B cell (primary cell): ENCODE measurements at regions not wholly inside any gene's neighbourhood (a gene's known extent, or its start where the extent isn't known, plus 50 kb on each side); places are given as distances from the start of the nearest gene placed in this dataset.
A peak's percentile ranks its signal among the peaks of the same experiment; 100 is the strongest.

Experiments
- ATAC-seq: fragments of 200-7000 bp; cut with Tn5 transposase; one replicate; pipeline ENCODE4 v1.10.0; 2021; ENCODE audit warnings: low read depth, mild to moderate bottlenecking, moderate number of reproducible peaks, moderate library complexity
- CTCF ChIA-PET: fragments of 350-600 bp; sonication (Branson Sonifier 250); formaldehyde crosslinking; loops from one replicate; lab custom pipeline; 2021; ENCODE audit warnings: antibody characterized with exemption, inconsistent platforms; lab: Charles Lee
- POLR2A ChIA-PET: fragments of 350-600 bp; sonication (Branson Sonifier 250); formaldehyde crosslinking; loops from one replicate; lab custom pipeline; 2021; ENCODE audit warnings: antibody characterized with exemption; lab: Charles Lee
- DNase-seq: peaks from one replicate; pipeline ENCODE4 v3.0.0; 2013
- H2AFZ ChIP-seq: 2 replicates; pipeline ENCODE4 v1.6.1; 2012; ENCODE audit warnings: mild to moderate bottlenecking, low read depth, low read length; ENCODE audit not compliant: insufficient read depth, poor library complexity, severe bottlenecking
- H3K27ac ChIP-seq, 2 donors: 1 replicate in 1 of 2; 2 replicates in 1 of 2; pipeline ENCODE4 v1.5.1; 2012 to 2013; ENCODE audit warnings: low read length in 2 of 2, mild to moderate bottlenecking in 2 of 2, moderate library complexity in 1 of 2
- H3K27me3 ChIP-seq, 4 experiments: fragments of 200-600 bp in 1 of 4; sonication (generic) in 1 of 4; replicated peaks in 1 of 4; 1 replicate in 2 of 4; 2 replicates in 2 of 4; pipeline versions ENCODE4 v1.6.1 to v1.7.0; 2013 to 2016; ENCODE audit warnings: low read length in 3 of 4, mild to moderate bottlenecking in 2 of 4, mixed read lengths in 1 of 4, moderate library complexity in 1 of 4; ENCODE audit not compliant: insufficient read depth in 4 of 4, control insufficient read depth in 3 of 4; ENCODE audit errors: control extremely low read depth in 1 of 4
- H3K36me3 ChIP-seq, 2 experiments: replicated peaks in 1 of 2; 1 replicate in 1 of 2; 2 replicates in 1 of 2; pipeline versions ENCODE4 v1.6.1 to v1.7.1; 2013; ENCODE audit warnings: low read length in 1 of 2; ENCODE audit not compliant: insufficient read depth in 2 of 2, control insufficient read depth in 1 of 2; ENCODE audit errors: control extremely low read depth in 1 of 2, extremely low read depth in 1 of 2
- H3K4me1 ChIP-seq, 2 donors: fragments of 200-600 bp in 1 of 2; sonication (generic) in 1 of 2; 1 replicate in 1 of 2; 2 replicates in 1 of 2; pipeline versions ENCODE4 v1.5.1 to v1.6.1; 2013 to 2017; ENCODE audit warnings: low read length in 2 of 2; ENCODE audit not compliant: control insufficient read depth in 2 of 2, insufficient read depth in 2 of 2
- H3K4me2 ChIP-seq: replicated peaks from 2 replicates; pipeline ENCODE3; 2012; ENCODE audit warnings: mild to moderate bottlenecking, low read depth, low read length; ENCODE audit not compliant: poor library complexity, severe bottlenecking
- H3K4me3 ChIP-seq, 5 experiments: fragments of 200-600 bp in 1 of 5; sonication (generic) in 1 of 5; 1 replicate in 3 of 5; 2 replicates in 2 of 5; pipeline versions ENCODE4 v1.5.1 to v1.7.0; 2011 to 2016; ENCODE audit warnings: low read length in 4 of 5, mild to moderate bottlenecking in 4 of 5, low read depth in 2 of 5, control low read depth in 1 of 5, moderate library complexity in 1 of 5; ENCODE audit not compliant: insufficient read depth in 1 of 5; ENCODE audit errors: control extremely low read depth in 1 of 5, extremely low read depth in 1 of 5
- H3K79me2 ChIP-seq: fragments of 200-600 bp; sonication (generic); one replicate; pipeline ENCODE4 v1.6.0; 2016; ENCODE audit warnings: low read length; ENCODE audit not compliant: control insufficient read depth, insufficient read depth
- H3K9ac ChIP-seq: fragments of 200-600 bp; sonication (generic); 2 replicates; pipeline ENCODE4 v1.6.1; 2017; ENCODE audit warnings: mild to moderate bottlenecking, low read length, moderate library complexity
- H3K9me3 ChIP-seq, 3 donors: one replicate each; pipeline versions ENCODE4 v1.6.1 to v1.7.1; 2013; ENCODE audit warnings: low read length in 2 of 3; ENCODE audit not compliant: control insufficient read depth in 2 of 3, insufficient read depth in 1 of 3; ENCODE audit errors: control extremely low read depth in 1 of 3
- H4K20me1 ChIP-seq: 2 replicates; pipeline ENCODE4 v1.6.0; 2012; ENCODE audit warnings: mild to moderate bottlenecking, low read length; ENCODE audit not compliant: insufficient read depth, control insufficient read depth, poor library complexity, severe bottlenecking
- H3K27ac Mint-ChIP-seq: one replicate; pipeline ENCODE4 v1.8.0; 2021; ENCODE audit warnings: mixed read lengths
- H3K27me3 Mint-ChIP-seq: one replicate; pipeline ENCODE4 v1.8.0; 2021; ENCODE audit warnings: mixed read lengths
- H3K4me1 Mint-ChIP-seq: one replicate; pipeline ENCODE4 v1.8.0; 2021; ENCODE audit warnings: mixed read lengths
- H3K4me3 Mint-ChIP-seq: one replicate; pipeline ENCODE4 v1.8.0; 2021; ENCODE audit warnings: mixed read lengths
- H3K9me3 Mint-ChIP-seq: one replicate; pipeline ENCODE4 v1.8.0; 2022; ENCODE audit warnings: mixed read lengths; ENCODE audit not compliant: insufficient read depth
- CTCF ChIP-seq: fragments of 200-600 bp; IDR thresholded peaks from one replicate; pipeline ENCODE4 v1.8.0; 2022; ENCODE audit warnings: antibody characterized with exemption, mild to moderate bottlenecking
- EZH2 ChIP-seq: IDR thresholded peaks from 2 replicates; pipeline ENCODE4 v1.6.1; 2012; ENCODE audit warnings: borderline replicate concordance, low read depth, mild to moderate bottlenecking, moderate library complexity, low read length; ENCODE audit not compliant: insufficient read depth, poor library complexity, severe bottlenecking
- WGBS: methylation state at CpG from one replicate; pipeline ENCODE4 v1.1.5; 2013; ENCODE audit warnings: missing lambda C conversion rate; ENCODE audit not compliant: insufficient coverage; 5-methylcytosine and 5-hydroxymethylcytosine counted together
- intact Hi-C: fragments of 100-400 bp; cut with micrococcal nuclease; formaldehyde crosslinking; loops from one replicate; pipeline ENCODE4 v1.10.0; 2022

GRCh38 chr20:48358176-48359054 is 469.4 kb downstream of the PREX1 start:
- peak overlapping the region; percentile 96 for H3K27ac Mint-ChIP-seq
- CTCF ChIA-PET, result no interaction called here
- 97% methylated on average over 5 of the region's 11 CpGs for WGBS

More at GRCh38 chr20:48358176-48359054, 469.4 kb downstream of the PREX1 start:
- Mint-ChIP-seq H3K4me3 (peak overlapping the region; percentile 91), H3K4me1 (peaks cover 41% of the 10 kb centered on the region), H3K27me3 (no peaks in the 10 kb centered on the region), H3K9me3 (no peaks in the 10 kb centered on the region)
- H3K9me3 ChIP-seq, result peaks cover 0 to 11% (median 7%) of the 10 kb centered on the region in 3 donors
- H3K4me2 ChIP-seq, result peak overlapping the region; percentile 6
- peaks cover 18% of the 10 kb centered on the region for H3K79me2 ChIP-seq
- intact Hi-C loops, result loop anchor here (1.0 to 5.0 kb wide), 2 partner anchors 64 to 631 kb away; no protein-coding TSS in a partner anchor
- no peak for TF ChIP-seq EZH2
- TF ChIP-seq CTCF, result no peak
- H3K4me1 ChIP-seq, result peaks cover 25 to 47% of the 10 kb centered on the region in 2 donors
- no peak overlapping the region for H3K9ac ChIP-seq
- no peaks in the 10 kb centered on the region for H3K27me3 ChIP-seq
- DNase-seq (peak; percentile 50), ATAC-seq (no peak)
- H3K4me3 ChIP-seq, result no peak overlapping the region
- no peaks in the 10 kb centered on the region for H4K20me1 ChIP-seq
- H3K36me3 ChIP-seq, result peaks cover 0 to 14% of the 10 kb centered on the region in 2 experiments
- no peak overlapping the region for H2AFZ ChIP-seq
- peak overlapping the region; percentile 59 to 94 for H3K27ac ChIP-seq
- POLR2A ChIA-PET, result interaction anchor here (0.7 kb wide), 1 partner anchor 16 kb away, joined by 4 read pairs; no protein-coding TSS in a partner anchor
